Peyer's patch (tissue), 4 donors: ENCODE measurements at regions not wholly inside any gene's neighbourhood (a gene's known extent, or its start where the extent isn't known, plus 50 kb on each side); places are given as distances from the start of the nearest gene placed in this dataset.

Experiments
- DNase-seq, 3 donors: peaks; one replicate each; pipeline ENCODE4 v3.0.0-alpha.2; 2017 to 2019
- H3K27ac ChIP-seq, 4 donors: fragments of 200-600 bp; sonication (generic); one replicate each; pipeline ENCODE4 v1.5.1; 2016 to 2019
- H3K27me3 ChIP-seq, 2 donors: fragments of 200-600 bp; sonication (generic); one replicate each; pipeline ENCODE4 v1.5.1; 2019
- H3K36me3 ChIP-seq, 3 donors: fragments of 200-600 bp; sonication (generic); one replicate each; pipeline ENCODE4 v1.5.1; 2016 to 2019
- H3K4me1 ChIP-seq, 4 donors: fragments of 200-600 bp; sonication (generic); one replicate each; pipeline ENCODE4 v1.5.1; 2016 to 2019
- H3K4me3 ChIP-seq, 4 donors: fragments of 200-600 bp; sonication (generic); 1 replicate in 3 of 4; 2 replicates in 1 of 4; pipeline ENCODE4 v1.5.1; 2016 to 2019; ENCODE audit warnings: mild to moderate bottlenecking in 1 of 4
- H3K9me3 ChIP-seq, 4 donors: fragments of 200-600 bp; sonication (generic); one replicate each; pipeline ENCODE4 v1.5.1; 2016 to 2019; ENCODE audit warnings: mild to moderate bottlenecking in 1 of 4
- POLR2A ChIP-seq, 2 donors: fragments of 450-650 bp; IDR thresholded peaks; one replicate each; pipeline ENCODE4 v1.5.1; 2017; ENCODE audit warnings: antibody characterized with exemption in 2 of 2, mild to moderate bottlenecking in 2 of 2, moderate library complexity in 2 of 2
- TF ChIP-seq, protein P1 (sequence below), 6 experiments: fragments of 450-650 bp in 4 of 6; fragments of 200-600 bp in 2 of 6; sonication (generic) in 1 of 6; IDR thresholded peaks; one replicate each; pipeline ENCODE4 v1.5.1; 2017 to 2019; ENCODE audit warnings: antibody characterized with exemption in 6 of 6, mild to moderate bottlenecking in 3 of 6, moderate library complexity in 1 of 6

DNA sequence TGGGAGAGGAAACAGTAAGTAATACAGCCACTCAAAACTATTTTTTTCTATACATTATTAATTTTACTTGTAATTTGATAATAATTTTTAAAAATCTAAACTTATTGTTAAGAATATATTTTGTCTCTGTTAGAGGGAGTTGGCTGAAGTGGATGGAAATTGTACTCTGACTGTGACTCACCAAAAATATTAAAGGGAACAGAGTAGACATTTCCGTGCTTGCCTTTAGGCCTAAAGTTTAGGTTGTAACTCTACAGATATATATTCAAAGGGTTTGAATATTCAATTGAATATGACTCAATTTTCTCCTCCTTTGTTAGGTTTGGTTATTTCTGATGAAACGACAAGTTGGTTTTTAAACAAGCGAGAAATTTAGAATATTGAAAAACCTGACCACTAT lies 128.3 kb upstream of the PITX2 start:
- Histone ChIP-seq H3K27me3 (no peaks in the 10 kb centered on the region), H3K4me1 (no peaks in the 10 kb centered on the region), H3K4me3 (no peak overlapping the region), H3K36me3 (no peaks in the 10 kb centered on the region), H3K9me3 (no peaks in the 10 kb centered on the region), H3K27ac (no peak overlapping the region)
- TF ChIP-seq, protein P1, sequence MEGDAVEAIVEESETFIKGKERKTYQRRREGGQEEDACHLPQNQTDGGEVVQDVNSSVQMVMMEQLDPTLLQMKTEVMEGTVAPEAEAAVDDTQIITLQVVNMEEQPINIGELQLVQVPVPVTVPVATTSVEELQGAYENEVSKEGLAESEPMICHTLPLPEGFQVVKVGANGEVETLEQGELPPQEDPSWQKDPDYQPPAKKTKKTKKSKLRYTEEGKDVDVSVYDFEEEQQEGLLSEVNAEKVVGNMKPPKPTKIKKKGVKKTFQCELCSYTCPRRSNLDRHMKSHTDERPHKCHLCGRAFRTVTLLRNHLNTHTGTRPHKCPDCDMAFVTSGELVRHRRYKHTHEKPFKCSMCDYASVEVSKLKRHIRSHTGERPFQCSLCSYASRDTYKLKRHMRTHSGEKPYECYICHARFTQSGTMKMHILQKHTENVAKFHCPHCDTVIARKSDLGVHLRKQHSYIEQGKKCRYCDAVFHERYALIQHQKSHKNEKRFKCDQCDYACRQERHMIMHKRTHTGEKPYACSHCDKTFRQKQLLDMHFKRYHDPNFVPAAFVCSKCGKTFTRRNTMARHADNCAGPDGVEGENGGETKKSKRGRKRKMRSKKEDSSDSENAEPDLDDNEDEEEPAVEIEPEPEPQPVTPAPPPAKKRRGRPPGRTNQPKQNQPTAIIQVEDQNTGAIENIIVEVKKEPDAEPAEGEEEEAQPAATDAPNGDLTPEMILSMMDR (IDR thresholded peaks at IDR 0.05), result no peak
- TF ChIP-seq POLR2A (IDR thresholded peaks at IDR 0.05), result no peak
- DNase-seq, result no peak

DNA sequence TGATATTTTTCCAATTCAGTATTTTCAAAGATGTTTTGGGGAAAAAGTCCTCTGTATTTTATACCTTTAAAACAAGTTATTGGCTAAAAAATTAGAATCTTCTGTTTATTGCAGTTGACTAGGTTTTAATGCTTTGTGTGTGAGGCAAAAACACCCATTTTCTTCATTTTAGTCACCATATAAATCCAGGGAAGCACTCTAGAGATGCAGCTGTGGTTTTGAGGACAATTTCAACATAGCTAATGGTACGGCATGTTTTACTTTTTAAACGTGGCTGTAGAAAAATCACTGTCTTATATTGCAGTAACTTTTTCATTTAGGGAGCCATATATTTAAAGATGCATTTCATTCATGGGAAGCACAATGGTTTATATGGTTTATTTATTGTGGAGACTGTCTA lies 129.1 kb upstream of the PITX2 start:
- TF ChIP-seq POLR2A (IDR thresholded peaks at IDR 0.05), result no peak
- TF ChIP-seq, protein P1 (IDR thresholded peaks at IDR 0.05), result no peak
- no peak overlapping the region for H3K4me3 ChIP-seq
- no peaks in the 10 kb centered on the region for H3K27me3 ChIP-seq
- no peaks in the 10 kb centered on the region for H3K4me1 ChIP-seq
- no peak overlapping the region for H3K27ac ChIP-seq
- no peaks in the 10 kb centered on the region for H3K36me3 ChIP-seq
- no peaks in the 10 kb centered on the region for H3K9me3 ChIP-seq
- DNase-seq, result no peak

GRCh38 chr4:110753466-110753865 lies 130.6 kb upstream of the PITX2 start:
- Histone ChIP-seq H3K27me3 (no peaks in the 10 kb centered on the region), H3K4me3 (no peak overlapping the region), H3K4me1 (no peaks in the 10 kb centered on the region), H3K36me3 (no peaks in the 10 kb centered on the region), H3K27ac (no peak overlapping the region), H3K9me3 (no peaks in the 10 kb centered on the region)
- no peak for TF ChIP-seq POLR2A (IDR thresholded peaks at IDR 0.05)
- TF ChIP-seq, protein P1 (IDR thresholded peaks at IDR 0.05), result no peak
- DNase-seq, result no peak

DNA sequence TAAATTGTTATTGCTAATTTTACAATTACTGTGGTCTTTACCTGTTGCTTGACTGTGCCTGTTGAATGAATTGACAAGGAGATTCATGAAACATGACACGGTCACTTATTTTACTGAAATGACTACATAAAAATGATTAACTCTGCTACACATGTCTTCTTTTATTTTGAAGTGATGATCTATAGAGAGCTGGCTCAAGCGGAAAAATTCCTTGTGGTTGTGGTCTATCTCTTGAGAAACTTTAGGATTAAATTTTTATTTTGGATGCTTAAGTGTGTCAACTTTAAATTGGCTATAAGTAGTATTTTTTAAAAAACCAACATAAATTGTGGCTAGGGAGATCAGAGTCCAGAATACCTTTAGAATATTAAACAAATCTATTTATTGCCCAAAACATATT lies 131.8 kb upstream of the PITX2 start:
- no peaks in the 10 kb centered on the region for H3K4me1 ChIP-seq
- no peak overlapping the region for H3K27ac ChIP-seq
- no peak for DNase-seq
- H3K36me3 ChIP-seq, result no peaks in the 10 kb centered on the region
- TF ChIP-seq, protein P1 (IDR thresholded peaks at IDR 0.05), result no peak
- TF ChIP-seq POLR2A (IDR thresholded peaks at IDR 0.05), result no peak
- no peaks in the 10 kb centered on the region for H3K27me3 ChIP-seq
- H3K9me3 ChIP-seq, result no peaks in the 10 kb centered on the region
- no peak overlapping the region for H3K4me3 ChIP-seq

DNA sequence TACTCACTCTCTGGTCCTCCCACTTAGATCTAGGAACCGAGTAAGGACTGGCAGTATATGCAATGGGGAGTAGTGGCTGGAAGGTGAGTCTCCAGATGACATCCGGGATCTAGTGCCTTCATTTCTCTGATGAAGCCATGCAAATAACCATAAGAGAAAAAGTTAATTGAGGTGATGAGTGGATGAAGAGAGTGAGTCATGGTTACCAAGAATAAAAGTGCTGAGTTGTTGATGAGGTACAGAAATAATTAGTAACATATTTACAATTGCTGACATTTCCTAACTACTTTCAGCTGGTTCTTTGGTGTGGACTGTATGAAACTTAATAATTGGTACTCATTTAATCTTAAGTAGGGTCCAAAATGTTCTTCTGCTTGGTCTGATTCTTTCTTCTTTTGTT lies 146.7 kb upstream of the PITX2 start:
- Histone ChIP-seq H3K9me3 (no peaks in the 10 kb centered on the region), H3K4me3 (no peak overlapping the region), H3K4me1 (no peaks in the 10 kb centered on the region), H3K36me3 (no peaks in the 10 kb centered on the region), H3K27ac (no peak overlapping the region), H3K27me3 (no peaks in the 10 kb centered on the region)
- no peak for TF ChIP-seq POLR2A (IDR thresholded peaks at IDR 0.05)
- TF ChIP-seq, protein P1 (IDR thresholded peaks at IDR 0.05), result no peak
- DNase-seq, result no peak

- H3K9me3 ChIP-seq, result no peaks in the 10 kb centered on the region
- DNase-seq, result no peak
- H3K36me3 ChIP-seq, result no peaks in the 10 kb centered on the region
- no peak overlapping the region for H3K4me3 ChIP-seq
- no peaks in the 10 kb centered on the region for H3K27me3 ChIP-seq
- H3K4me1 ChIP-seq, result no peaks in the 10 kb centered on the region
- TF ChIP-seq POLR2A (IDR thresholded peaks at IDR 0.05), result no peak
- TF ChIP-seq, protein P1 (IDR thresholded peaks at IDR 0.05), result no peak
- no peak overlapping the region for H3K27ac ChIP-seq
Measured at GRCh38 chr4:110770353-110770752, 147.5 kb upstream of the PITX2 start.
